EH (cell line): ENCODE measurements at regions not wholly inside any gene's neighbourhood (a gene's known extent, or its start where the extent isn't known, plus 50 kb on each side); places are given as distances from the start of the nearest gene placed in this dataset.

Source experiments
- DNase-seq: peaks from one replicate; pipeline ENCODE4 v3.0.0-alpha.2; 2015; ENCODE audit warnings: low read depth

DNA sequence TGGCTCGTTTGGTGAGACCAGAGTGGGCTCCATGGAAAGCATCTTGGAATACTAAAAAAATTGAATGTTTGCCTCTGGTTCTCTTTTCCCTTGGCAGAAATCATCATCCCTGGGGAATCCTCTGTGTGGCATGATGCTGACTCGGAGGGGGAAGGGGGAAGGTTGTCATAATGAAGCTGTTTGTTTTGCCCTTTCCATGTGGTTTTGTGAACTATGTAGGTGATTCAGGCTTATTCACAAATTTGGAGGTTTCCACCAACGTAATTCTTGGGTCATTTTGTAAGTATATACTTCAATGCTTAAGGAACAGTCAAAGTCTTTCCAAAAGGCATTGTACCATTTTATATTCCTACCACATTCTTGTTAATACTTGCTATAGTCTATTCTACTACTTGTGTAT is 754.0 kb upstream of the FAT3 start:
- DNase-seq = no peak

GRCh38 chr11:91459840-91460239 is 764.8 kb upstream of the FAT3 start:
- DNase-seq = no peak

- DNase-seq = no peak
Observed at GRCh38 chr11:91446267-91446666, 778.4 kb upstream of the FAT3 start.

- no peak for DNase-seq
Observed at GRCh38 chr11:91435694-91436395, 788.8 kb upstream of the FAT3 start.

GRCh38 chr11:91433284-91434010 is 791.2 kb upstream of the FAT3 start:
- DNase-seq = no peak

DNA sequence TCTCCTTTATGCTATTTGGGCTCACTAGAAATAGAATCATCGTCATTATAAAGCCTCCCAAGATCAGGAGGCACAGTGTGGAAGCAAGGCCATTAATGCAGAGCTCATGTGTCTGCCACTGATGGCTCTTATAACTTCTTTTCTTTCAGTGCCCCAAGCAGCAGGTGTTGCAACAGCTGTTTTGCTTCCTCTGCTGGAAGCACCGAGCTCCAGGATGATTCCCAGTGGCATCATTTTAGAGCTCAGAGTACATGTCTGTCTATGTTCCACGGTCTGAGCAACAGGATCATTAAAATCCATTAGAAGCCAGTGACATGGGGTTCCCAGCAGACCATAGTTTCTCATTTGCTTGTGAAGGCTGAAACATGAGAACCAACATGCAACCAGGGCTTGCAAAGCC is 803.0 kb upstream of the FAT3 start:
- no peak for DNase-seq

DNA sequence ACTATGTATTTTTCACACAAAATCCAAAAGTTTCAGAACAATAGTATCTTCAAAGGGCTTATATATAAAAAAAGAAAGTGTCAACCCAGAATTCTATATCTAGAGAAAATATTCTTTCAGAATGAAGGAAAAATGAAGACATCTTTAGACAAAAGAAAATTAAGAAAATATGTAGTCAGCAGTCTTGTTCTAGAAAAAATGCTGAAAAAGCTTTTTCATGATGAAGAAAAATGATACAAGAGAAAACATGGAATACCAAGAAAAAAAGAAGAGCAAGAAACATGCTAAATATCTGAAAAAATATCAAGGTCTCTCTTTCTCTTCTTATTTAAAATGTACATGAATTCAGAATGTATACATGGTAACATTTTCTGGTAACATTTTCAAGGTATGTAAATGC is 816.8 kb upstream of the FAT3 start:
- no peak for DNase-seq

DNA sequence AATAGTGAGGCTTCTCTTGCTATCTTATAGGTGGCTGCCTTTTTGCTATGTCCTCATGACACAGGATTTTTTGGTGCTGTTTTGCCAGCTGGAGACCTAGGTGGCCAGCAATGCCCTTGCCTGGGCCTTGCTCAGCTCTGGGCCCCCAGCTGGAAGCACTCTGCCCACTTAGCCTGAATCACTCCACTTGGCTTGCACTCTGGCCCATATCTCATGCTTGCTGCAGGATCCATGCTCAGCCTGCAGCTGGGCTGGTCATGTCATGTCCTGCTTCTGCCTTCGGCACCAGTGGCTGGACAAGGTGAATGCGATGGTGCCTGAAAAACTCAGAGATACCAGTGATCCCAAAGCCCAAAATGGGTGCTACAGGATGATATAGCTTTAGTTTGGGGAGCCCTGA is 818.6 kb upstream of the FAT3 start:
- no peak for DNase-seq

DNA sequence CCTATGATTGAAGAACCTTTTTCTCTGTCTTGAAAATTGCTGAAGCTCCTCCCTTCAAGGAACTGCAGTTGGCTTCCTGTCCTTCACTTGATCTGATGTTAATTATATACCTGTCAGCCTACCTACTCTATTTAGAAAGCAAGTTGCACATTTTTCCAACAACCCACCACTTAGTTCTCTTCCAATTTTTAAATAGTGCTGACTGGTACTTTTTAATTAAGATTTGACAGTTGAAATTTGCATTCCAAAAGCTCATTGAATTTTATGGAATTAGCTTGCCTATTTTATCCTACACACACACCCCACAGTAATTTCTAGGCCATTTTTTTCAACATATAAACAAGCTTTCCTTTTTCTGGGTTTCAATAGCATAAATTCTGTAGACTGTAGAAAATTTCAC is 820.3 kb upstream of the FAT3 start:
- DNase-seq = no peak

- no peak for DNase-seq
Observed at GRCh38 chr11:91397134-91397468, 827.5 kb upstream of the FAT3 start.

DNA sequence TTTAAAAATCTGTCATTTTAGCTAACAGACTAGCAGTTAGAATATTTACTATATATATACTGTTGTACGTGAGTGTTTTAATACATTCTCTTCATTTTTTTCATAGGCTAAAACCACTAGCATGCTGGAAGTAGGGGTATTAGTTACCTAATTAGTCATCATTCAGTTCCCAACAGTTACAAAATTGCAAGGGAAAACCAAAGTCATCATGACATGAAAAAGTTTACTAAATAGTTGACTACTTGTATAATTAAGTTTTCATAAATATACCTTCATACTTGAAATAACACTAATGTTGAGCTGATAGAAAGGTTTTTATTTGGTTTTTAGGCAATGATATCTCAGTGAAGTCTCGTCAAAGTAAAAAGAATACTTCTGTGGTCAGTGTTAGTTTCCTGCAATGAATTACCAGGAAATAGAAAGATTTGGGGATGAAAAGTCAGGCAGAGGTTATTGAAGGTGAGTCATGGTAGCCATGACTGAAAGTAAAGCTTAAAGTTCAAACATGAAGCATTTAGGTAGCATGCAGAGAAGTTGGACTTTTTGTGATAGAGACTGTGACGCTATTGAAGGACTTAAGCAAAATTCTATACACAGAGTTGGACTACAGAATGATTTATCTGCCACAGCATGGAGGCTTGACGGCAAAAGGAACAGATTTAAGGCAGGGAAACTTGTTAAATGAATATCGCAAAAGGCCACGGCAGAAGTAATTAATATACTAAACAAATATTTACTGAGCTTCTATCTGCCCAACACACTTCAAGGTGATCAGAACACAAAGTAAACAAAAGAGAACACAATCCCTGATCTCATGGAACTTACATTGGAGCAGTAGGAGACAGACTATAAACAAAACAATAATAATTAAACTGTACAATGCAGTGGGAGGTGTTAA is 828.1 kb upstream of the FAT3 start:
- DNase-seq = no peak

- DNase-seq = no peak
Observed at GRCh38 chr11:91394727-91395414, 829.7 kb upstream of the FAT3 start.

DNA sequence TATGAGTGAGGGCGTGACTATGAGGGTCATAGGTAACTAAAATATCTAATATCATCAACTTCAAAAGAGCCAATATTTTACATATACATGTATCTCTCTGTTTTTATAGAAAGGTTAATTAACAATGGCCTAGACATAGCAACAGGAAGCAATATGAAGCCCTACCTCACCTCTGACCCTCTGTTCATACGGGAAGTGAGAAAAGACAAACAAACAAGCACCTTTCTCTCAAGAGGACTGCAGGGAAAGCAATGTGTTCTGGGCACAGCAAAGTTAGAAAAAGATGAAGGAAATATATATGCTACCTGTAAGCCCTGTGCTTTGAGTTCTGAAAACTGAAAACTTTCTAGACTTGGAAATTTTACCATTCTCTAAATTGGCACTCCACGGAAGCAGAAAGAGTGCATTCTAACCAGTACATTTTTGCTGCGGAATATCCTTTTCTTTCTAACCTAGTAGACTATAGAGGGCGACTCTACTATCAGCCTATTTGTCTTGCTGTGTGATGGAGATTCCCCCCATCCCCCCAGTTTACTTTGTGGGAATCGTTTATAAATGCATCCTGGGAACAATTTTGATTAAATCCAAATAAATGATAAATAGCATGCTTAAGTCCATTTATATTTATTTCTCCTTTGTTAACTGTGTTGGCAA is 830.4 kb upstream of the FAT3 start:
- no peak for DNase-seq

GRCh38 chr11:91382946-91383345 is 841.7 kb upstream of the FAT3 start:
- DNase-seq = no peak

DNA sequence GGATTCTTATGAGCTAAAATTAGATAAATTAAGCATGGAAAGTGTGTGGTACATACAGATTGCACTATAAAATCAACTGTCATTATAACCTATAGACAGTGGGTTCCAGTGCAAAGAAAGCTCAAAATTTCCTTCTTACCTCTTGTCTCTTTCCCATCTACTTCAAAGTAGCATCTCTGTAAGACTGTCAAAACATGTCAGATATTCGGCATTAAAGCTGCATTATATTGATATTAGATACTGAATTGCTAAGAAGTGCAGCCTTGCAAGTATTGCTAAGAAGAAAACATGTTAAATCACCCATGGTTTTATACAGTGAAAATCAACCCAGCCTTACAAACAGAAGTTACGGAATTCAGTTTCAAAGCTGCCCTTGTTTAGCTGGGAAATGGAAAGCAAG is 849.8 kb upstream of the FAT3 start:
- no peak for DNase-seq

DNA sequence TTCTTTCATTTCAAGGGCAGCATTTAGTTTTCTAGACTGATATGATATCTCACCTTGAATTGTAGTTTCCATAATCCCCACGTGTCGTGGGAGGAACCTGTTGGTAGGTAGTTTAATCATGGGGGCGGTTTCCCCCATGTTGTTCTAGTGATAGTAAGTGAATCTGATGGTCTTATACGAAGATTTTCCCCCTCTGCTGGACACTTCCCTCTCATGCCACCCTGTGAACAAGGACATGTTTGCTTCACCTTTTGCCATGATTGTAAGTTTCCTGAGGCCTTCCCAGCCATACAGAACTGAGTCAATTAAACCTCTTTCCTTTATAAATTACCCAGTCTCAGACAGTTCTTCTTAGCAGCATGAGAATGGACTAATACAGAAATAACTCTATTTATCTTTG is 851.1 kb upstream of the FAT3 start:
- no peak for DNase-seq

DNA sequence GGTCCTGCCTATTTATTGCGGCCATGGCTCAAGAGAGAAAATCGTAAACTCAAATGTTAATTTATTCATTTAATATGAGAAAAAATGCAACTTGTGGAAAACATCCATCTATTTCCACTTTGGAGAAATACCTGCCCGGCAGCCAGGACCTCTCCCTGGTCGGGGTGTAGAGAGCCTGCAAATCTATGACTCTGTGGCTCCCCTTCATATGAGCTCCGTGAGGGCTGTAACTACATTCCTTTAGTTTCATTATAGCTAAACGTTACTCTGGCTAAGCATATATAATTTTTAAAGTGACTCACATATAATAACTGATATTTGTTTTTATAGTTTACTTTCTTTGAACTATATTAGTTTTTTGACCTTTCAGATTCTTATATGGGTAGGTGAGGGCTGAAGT is 857.8 kb upstream of the FAT3 start:
- DNase-seq = no peak

DNA sequence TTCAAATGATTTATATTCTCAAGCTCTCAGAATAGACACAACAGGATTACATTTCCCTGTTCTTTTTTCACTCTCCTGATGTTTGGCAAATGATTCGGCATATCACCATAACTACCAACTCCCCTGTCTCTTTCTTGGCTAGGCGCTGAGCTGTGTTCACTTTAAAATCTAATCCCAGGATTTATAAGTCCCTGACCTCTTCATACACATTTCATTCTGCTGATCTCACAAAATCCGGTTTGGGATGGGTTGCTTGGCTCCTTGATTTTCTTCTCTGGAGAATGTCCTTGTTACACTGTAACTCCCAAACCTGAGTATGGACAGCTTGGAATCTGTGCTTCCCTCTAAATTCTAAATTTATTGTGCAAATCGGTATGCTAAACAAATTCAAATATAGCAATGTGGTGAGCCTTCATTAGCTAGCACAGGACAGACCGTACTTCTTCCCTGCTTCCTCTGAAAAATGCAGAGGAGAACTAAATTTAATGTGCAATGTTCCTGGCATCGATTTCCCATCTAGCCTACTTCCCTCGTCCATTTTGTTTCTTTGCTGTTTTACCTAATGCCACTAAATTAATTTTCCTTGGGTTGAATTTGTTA is 858.5 kb upstream of the FAT3 start:
- DNase-seq = no peak

DNA sequence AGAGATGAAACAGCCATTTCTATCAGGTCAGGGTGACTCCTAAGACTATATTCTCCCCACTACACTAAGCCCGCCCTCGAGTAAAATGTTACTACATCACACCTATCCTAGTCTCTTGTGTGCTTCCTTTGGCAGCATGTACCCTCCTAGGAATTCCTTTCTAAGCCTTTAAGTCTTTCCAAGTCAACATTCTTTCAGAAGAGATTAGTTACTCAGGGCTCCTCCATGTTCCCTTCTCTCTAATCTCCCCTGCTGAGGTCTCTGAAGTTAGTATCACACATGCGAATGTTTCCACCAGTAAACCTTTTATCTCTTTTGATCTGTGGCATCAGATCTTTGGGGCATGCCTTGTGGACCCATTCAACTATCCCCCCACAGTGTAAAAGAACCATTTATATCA is 873.7 kb upstream of the FAT3 start:
- DNase-seq = no peak

- no peak for DNase-seq
Observed at GRCh38 chr11:91326751-91327150, 897.9 kb upstream of the FAT3 start.

DNA sequence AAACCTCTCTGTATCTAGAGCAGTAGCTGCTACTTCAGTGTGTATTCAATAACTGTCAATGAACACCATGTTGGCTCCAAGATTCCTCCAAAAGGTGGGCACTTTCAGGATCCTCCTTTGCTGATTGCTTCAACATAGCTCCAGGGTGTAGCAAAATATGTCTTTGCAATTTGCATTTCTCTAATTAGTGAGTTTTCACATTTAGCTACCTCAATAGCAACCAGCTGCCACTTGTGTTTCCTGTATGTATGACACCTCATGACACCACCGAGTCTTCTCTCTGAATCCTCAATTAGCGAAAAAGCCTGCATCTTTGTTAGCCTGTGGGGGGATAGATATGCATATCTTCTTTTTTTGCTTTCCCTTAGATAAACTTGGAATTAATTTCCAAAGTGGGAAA is 898.3 kb upstream of the FAT3 start:
- no peak for DNase-seq

- no peak for DNase-seq
Observed at GRCh38 chr11:91314521-91314920, 910.1 kb upstream of the FAT3 start.
